Ovary (tissue), 7 donors: ENCODE measurements at regions not wholly inside any gene's neighbourhood (a gene's known extent, or its start where the extent isn't known, plus 50 kb on each side); places are given as distances from the start of the nearest gene placed in this dataset.

ENCODE experiments used
- DNase-seq, 5 donors: peaks; one replicate each; pipeline ENCODE4 v3.0.0-alpha.2; 2019 to 2020
- H3K27ac ChIP-seq, 2 donors: fragments of 200-600 bp; one replicate each; pipeline versions ENCODE4 v1.5.1 to v1.8.0; 2019 to 2022
- H3K27me3 ChIP-seq: fragments of 200-600 bp; one replicate; pipeline ENCODE4 v1.8.0; 2022
- H3K36me3 ChIP-seq: fragments of 200-600 bp; sonication (generic); one replicate; pipeline ENCODE4 v1.5.1; 2019
- H3K4me1 ChIP-seq: one replicate; pipeline ENCODE4 v1.8.1; 2013; ENCODE audit warnings: mild to moderate bottlenecking, moderate library complexity; ENCODE audit not compliant: insufficient read depth
- H3K4me3 ChIP-seq: fragments of 200-600 bp; sonication (generic); one replicate; pipeline ENCODE4 v1.5.1; 2017
- H3K9me3 ChIP-seq, 2 donors: fragments of 200-600 bp in 1 of 2; sonication (generic) in 1 of 2; one replicate each; pipeline versions ENCODE4 v1.5.1 to v1.8.1; 2013 to 2019; ENCODE audit warnings: mild to moderate bottlenecking in 1 of 2, moderate library complexity in 1 of 2
- CTCF ChIP-seq, 3 donors: fragments of 450-650 bp in 2 of 3; fragments of 200-600 bp in 1 of 3; IDR thresholded peaks; one replicate each; pipeline versions ENCODE4 v1.5.1 to v1.8.0; 2016 to 2022; ENCODE audit warnings: antibody characterized with exemption in 3 of 3, mild to moderate bottlenecking in 1 of 3
- EP300 ChIP-seq: sonication (generic); formaldehyde crosslinking; IDR thresholded peaks from one replicate; pipeline ENCODE4 v1.6.1; 2017; ENCODE audit warnings: antibody characterized with exemption
- POLR2A ChIP-seq: fragments of 450-650 bp; IDR thresholded peaks from one replicate; pipeline ENCODE4 v1.6.1; 2017; ENCODE audit warnings: antibody characterized with exemption, mild to moderate bottlenecking, moderate library complexity
- WGBS, 3 donors: extraction: QIAGEN DNeasy Blood & Tissue Kit in 1 of 3; methylation state at CpG; one replicate each; pipeline versions ENCODE4 v1.1.5 to v1.1.7; 2013 to 2017; 5-methylcytosine and 5-hydroxymethylcytosine counted together
- intact Hi-C, 4 donors: fragments of 100-400 bp; cut with DNase I; formaldehyde crosslinking; loops; one replicate each; pipeline versions ENCODE4 v1.11.0 to v1.15.1; 2022 to 2023
- donor health status: DM: no; HTN: no; CAD: no; lungs with moderate emphysema.
- donor health status: DM: no; HTN: no; CAD: no.
- donor health status: Bipolar disorder and iron deficiency.
- donor health status: DM: no; HTN: no; CAD: no.
- donor health status: DM: yes; HTN: yes; CAD: no.

GRCh38 chr12:126782083-126782482 lies 1484.9 kb upstream of the TMEM132C start:
- Histone ChIP-seq H3K4me3 (no peak overlapping the region), H3K36me3 (no peaks in the 10 kb centered on the region), H3K4me1 (no peaks in the 10 kb centered on the region), H3K27me3 (no peaks in the 10 kb centered on the region), H3K27ac (no peak overlapping the region), H3K9me3 (no peaks in the 10 kb centered on the region)
- intact Hi-C loops = no loop called here
- TF ChIP-seq EP300 (no peak), CTCF (IDR thresholded peaks at IDR 0.05) (no peak), POLR2A (no peak)
- DNase-seq = no peak
- WGBS, 3 donors = 19 to 38% (median 22%) methylated on average over 2 of the region's 2 CpGs

GRCh38 chr12:126784328-126784921 lies 1482.5 kb upstream of the TMEM132C start:
- H3K4me1 ChIP-seq = no peaks in the 10 kb centered on the region
- no peak overlapping the region for H3K4me3 ChIP-seq
- H3K9me3 ChIP-seq = no peaks in the 10 kb centered on the region
- WGBS, 3 donors = 47 to 62% (median 57%) methylated on average over 9 of the region's 9 CpGs
- TF ChIP-seq EP300 = no peak
- no peak for TF ChIP-seq POLR2A
- TF ChIP-seq CTCF (IDR thresholded peaks at IDR 0.05) = no peak
- intact Hi-C loops = no loop called here
- no peak for DNase-seq
- no peaks in the 10 kb centered on the region for H3K36me3 ChIP-seq
- H3K27ac ChIP-seq = no peak overlapping the region
- H3K27me3 ChIP-seq = no peaks in the 10 kb centered on the region

- Histone ChIP-seq H3K27ac (no peak overlapping the region), H3K4me3 (no peak overlapping the region), H3K9me3 (no peaks in the 10 kb centered on the region), H3K36me3 (no peaks in the 10 kb centered on the region), H3K27me3 (no peaks in the 10 kb centered on the region), H3K4me1 (no peaks in the 10 kb centered on the region)
- DNase-seq = no peak
- TF ChIP-seq EP300 (no peak), CTCF (IDR thresholded peaks at IDR 0.05) (no peak), POLR2A (no peak)
- intact Hi-C loops = no loop called here
- WGBS, 3 donors = 75 to 83% (median 81%) methylated on average over 4 of the region's 4 CpGs
Observed at GRCh38 chr12:126789963-126790362, 1477.0 kb upstream of the TMEM132C start.

- intact Hi-C loops = no loop called here
- Histone ChIP-seq H3K4me1 (no peaks in the 10 kb centered on the region), H3K4me3 (no peak overlapping the region), H3K9me3 (no peaks in the 10 kb centered on the region), H3K27me3 (no peaks in the 10 kb centered on the region), H3K27ac (no peak overlapping the region), H3K36me3 (no peaks in the 10 kb centered on the region)
- TF ChIP-seq CTCF (IDR thresholded peaks at IDR 0.05) = no peak
- no peak for TF ChIP-seq POLR2A
- TF ChIP-seq EP300 = no peak
- 34 to 43% (median 35%) methylated on average over 8 of the region's 8 CpGs for WGBS, 3 donors
- DNase-seq = no peak
Observed at GRCh38 chr12:126791122-126791521, 1475.8 kb upstream of the TMEM132C start.
